Calu3 (cell line): ENCODE measurements at regions not wholly inside any gene's neighbourhood (a gene's known extent, or its start where the extent isn't known, plus 50 kb on each side); places are given as distances from the start of the nearest gene placed in this dataset.

ENCODE experiments used
- BruUV-seq: library from RNA; stranded (reverse); fragments of 400-500 nt; replicated peaks from 2 replicates; lab custom pipeline; 2021; lab: Mats Ljungman, UMichigan
- CTCF ChIA-PET: fragments of 300-600 bp; sonication (Branson Sonifier 250); formaldehyde crosslinking; loops from one replicate; lab custom pipeline; 2022; ENCODE audit warnings: antibody characterized with exemption; lab: Charles Lee
- DNase-seq: peaks from one replicate; pipeline ENCODE4 v3.0.0; 2022
- H3K27ac Mint-ChIP-seq: one replicate; pipeline ENCODE4 v1.8.0; 2022; ENCODE audit warnings: mixed read lengths; ENCODE audit not compliant: unreplicated experiment
- H3K27me3 Mint-ChIP-seq: one replicate; pipeline ENCODE4 v1.8.0; 2022; ENCODE audit warnings: mixed read lengths; ENCODE audit not compliant: unreplicated experiment
- H3K36me3 Mint-ChIP-seq: one replicate; pipeline ENCODE4 v1.8.0; 2022; ENCODE audit warnings: mild to moderate bottlenecking, moderate library complexity, mixed read lengths; ENCODE audit not compliant: insufficient read depth, unreplicated experiment
- H3K4me1 Mint-ChIP-seq: one replicate; pipeline ENCODE4 v1.8.0; 2022; ENCODE audit warnings: mild to moderate bottlenecking, low read depth, mixed read lengths; ENCODE audit not compliant: unreplicated experiment
- H3K4me3 Mint-ChIP-seq: one replicate; pipeline ENCODE4 v1.8.0; 2022; ENCODE audit warnings: mild to moderate bottlenecking, low read depth, moderate library complexity, mixed read lengths; ENCODE audit not compliant: unreplicated experiment
- H3K9me3 Mint-ChIP-seq: one replicate; pipeline ENCODE4 v1.8.0; 2022; ENCODE audit warnings: low read depth, mixed read lengths; ENCODE audit not compliant: unreplicated experiment
- CTCF ChIP-seq: fragments of 200-600 bp; IDR thresholded peaks from one replicate; pipeline ENCODE4 v1.8.0; 2022; ENCODE audit warnings: antibody characterized with exemption; ENCODE audit not compliant: unreplicated experiment
- intact Hi-C: fragments of 100-400 bp; cut with micrococcal nuclease; formaldehyde crosslinking; loops from one replicate; pipeline ENCODE4 v1.10.0; 2022; ENCODE audit not compliant: unreplicated experiment

- Mint-ChIP-seq H3K4me3 (no peak overlapping the region), H3K27me3 (no peaks in the 10 kb centered on the region), H3K9me3 (peaks cover 4% of the 10 kb centered on the region), H3K4me1 (no peaks in the 10 kb centered on the region), H3K36me3 (no peaks in the 10 kb centered on the region), H3K27ac (no peak overlapping the region)
- CTCF ChIA-PET = no interaction called here
- no peak for TF ChIP-seq CTCF
- BruUV-seq = no TSS peak
- intact Hi-C loops = no loop called here
- DNase-seq = no peak
Observed at GRCh38 chr4:13180701-13181100, 303.4 kb downstream of the RAB28 start.

GRCh38 chr4:13178621-13179020 is 305.5 kb downstream of the RAB28 start:
- H3K4me3 Mint-ChIP-seq = no peak overlapping the region
- CTCF ChIA-PET = no interaction called here
- H3K36me3 Mint-ChIP-seq = no peaks in the 10 kb centered on the region
- H3K9me3 Mint-ChIP-seq = peaks cover 6% of the 10 kb centered on the region
- no peak overlapping the region for H3K27ac Mint-ChIP-seq
- H3K27me3 Mint-ChIP-seq = no peaks in the 10 kb centered on the region
- DNase-seq = no peak
- BruUV-seq = no TSS peak
- TF ChIP-seq CTCF = no peak
- intact Hi-C loops = no loop called here
- H3K4me1 Mint-ChIP-seq = no peaks in the 10 kb centered on the region

GRCh38 chr4:13176741-13177142 is 307.4 kb downstream of the RAB28 start:
- CTCF ChIA-PET = no interaction called here
- no peak for DNase-seq
- Mint-ChIP-seq H3K36me3 (no peaks in the 10 kb centered on the region), H3K4me1 (no peaks in the 10 kb centered on the region), H3K9me3 (peaks cover 6% of the 10 kb centered on the region), H3K27me3 (no peaks in the 10 kb centered on the region), H3K27ac (no peak overlapping the region), H3K4me3 (no peak overlapping the region)
- no TSS peak for BruUV-seq
- no peak for TF ChIP-seq CTCF
- intact Hi-C loops = no loop called here

- Mint-ChIP-seq H3K4me1 (no peaks in the 10 kb centered on the region), H3K4me3 (no peak overlapping the region), H3K9me3 (peaks cover 4% of the 10 kb centered on the region), H3K27me3 (no peaks in the 10 kb centered on the region), H3K36me3 (no peaks in the 10 kb centered on the region), H3K27ac (no peak overlapping the region)
- no peak for TF ChIP-seq CTCF
- intact Hi-C loops = no loop called here
- DNase-seq = no peak
- BruUV-seq = no TSS peak
- CTCF ChIA-PET = no interaction called here
Observed at GRCh38 chr4:13174926-13175325, 309.2 kb downstream of the RAB28 start.

GRCh38 chr4:13174001-13174400 is 310.1 kb downstream of the RAB28 start:
- Mint-ChIP-seq H3K27ac (no peak overlapping the region), H3K9me3 (peaks cover 4% of the 10 kb centered on the region), H3K27me3 (no peaks in the 10 kb centered on the region), H3K4me3 (no peak overlapping the region), H3K36me3 (no peaks in the 10 kb centered on the region), H3K4me1 (no peaks in the 10 kb centered on the region)
- DNase-seq = no peak
- TF ChIP-seq CTCF = no peak
- CTCF ChIA-PET = no interaction called here
- intact Hi-C loops = no loop called here
- BruUV-seq = no TSS peak
